ENCODE measurements at regions not wholly inside any gene's neighbourhood (a gene's known extent, or its start where the extent isn't known, plus 50 kb on each side); places are given as distances from the start of the nearest gene placed in this dataset.

DNA sequence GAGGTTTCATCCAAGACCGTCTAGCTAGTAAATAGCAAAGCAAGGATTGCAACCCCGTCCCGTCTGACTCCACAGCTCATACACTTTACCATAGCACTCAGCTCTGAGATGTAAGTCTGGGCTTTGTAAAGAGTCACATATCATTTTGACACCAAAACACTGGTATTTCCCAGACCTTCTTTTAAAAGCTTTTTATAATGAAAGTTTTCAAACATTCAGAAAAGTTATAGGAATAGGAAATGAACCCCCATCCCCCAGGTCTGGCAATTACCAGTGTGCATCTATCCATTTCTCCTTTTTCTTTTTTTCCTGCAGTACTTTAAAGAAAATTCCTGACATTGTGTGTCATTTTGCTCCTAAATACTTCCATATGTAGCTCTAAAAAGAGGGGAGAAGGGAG lies 183.6 kb upstream of the CCND2 start:
- H3K79me2 ChIP-seq (ENCODE audit: low read depth) = no peaks in the 10 kb centered on the region
- H3K4me2 ChIP-seq = no peak overlapping the region
- TF ChIP-seq, protein P1, sequence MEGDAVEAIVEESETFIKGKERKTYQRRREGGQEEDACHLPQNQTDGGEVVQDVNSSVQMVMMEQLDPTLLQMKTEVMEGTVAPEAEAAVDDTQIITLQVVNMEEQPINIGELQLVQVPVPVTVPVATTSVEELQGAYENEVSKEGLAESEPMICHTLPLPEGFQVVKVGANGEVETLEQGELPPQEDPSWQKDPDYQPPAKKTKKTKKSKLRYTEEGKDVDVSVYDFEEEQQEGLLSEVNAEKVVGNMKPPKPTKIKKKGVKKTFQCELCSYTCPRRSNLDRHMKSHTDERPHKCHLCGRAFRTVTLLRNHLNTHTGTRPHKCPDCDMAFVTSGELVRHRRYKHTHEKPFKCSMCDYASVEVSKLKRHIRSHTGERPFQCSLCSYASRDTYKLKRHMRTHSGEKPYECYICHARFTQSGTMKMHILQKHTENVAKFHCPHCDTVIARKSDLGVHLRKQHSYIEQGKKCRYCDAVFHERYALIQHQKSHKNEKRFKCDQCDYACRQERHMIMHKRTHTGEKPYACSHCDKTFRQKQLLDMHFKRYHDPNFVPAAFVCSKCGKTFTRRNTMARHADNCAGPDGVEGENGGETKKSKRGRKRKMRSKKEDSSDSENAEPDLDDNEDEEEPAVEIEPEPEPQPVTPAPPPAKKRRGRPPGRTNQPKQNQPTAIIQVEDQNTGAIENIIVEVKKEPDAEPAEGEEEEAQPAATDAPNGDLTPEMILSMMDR (conservative IDR thresholded peaks at IDR 0.05) = no peak
- no peak for TF ChIP-seq EZH2 (IDR thresholded peaks at IDR 0.05; ENCODE audit: low read depth)
- H3K36me3 ChIP-seq (ENCODE audit: low read depth) = no peaks in the 10 kb centered on the region
- H3K27ac ChIP-seq = no peak overlapping the region
- H3K9me2 ChIP-seq (ENCODE audit: insufficient read depth) = no peaks in the 10 kb centered on the region
- no peak for DNase-seq
- H4K20me1 ChIP-seq (ENCODE audit: insufficient read depth) = no peaks in the 10 kb centered on the region
- BruUV-seq (replicated peaks) = no TSS peak
- no peak overlapping the region for H2AFZ ChIP-seq
- no peaks in the 10 kb centered on the region for H3K4me1 ChIP-seq (replicated peaks; ENCODE audit: insufficient read depth)
- H3K27me3 ChIP-seq (ENCODE audit: insufficient read depth, low read depth) = peaks cover 74% of the 10 kb centered on the region
- intact Hi-C loops (cut with micrococcal nuclease; ENCODE audit: unreplicated experiment) = no loop called here
- no peaks in the 10 kb centered on the region for H3K9me3 ChIP-seq (ENCODE audit: insufficient read depth, low read depth)
- H3F3A ChIP-seq (ENCODE audit: insufficient read depth, low read depth) = no peaks in the 10 kb centered on the region
- CTCF ChIA-PET = no interaction called here
- POLR2A ChIA-PET (ENCODE audit: unreplicated experiment) = interaction anchor here (0.5 kb wide), 1 partner anchor 680 kb away, joined by 5 read pairs; no protein-coding TSS in a partner anchor
- H3K4me3 ChIP-seq = no peak overlapping the region

DNA sequence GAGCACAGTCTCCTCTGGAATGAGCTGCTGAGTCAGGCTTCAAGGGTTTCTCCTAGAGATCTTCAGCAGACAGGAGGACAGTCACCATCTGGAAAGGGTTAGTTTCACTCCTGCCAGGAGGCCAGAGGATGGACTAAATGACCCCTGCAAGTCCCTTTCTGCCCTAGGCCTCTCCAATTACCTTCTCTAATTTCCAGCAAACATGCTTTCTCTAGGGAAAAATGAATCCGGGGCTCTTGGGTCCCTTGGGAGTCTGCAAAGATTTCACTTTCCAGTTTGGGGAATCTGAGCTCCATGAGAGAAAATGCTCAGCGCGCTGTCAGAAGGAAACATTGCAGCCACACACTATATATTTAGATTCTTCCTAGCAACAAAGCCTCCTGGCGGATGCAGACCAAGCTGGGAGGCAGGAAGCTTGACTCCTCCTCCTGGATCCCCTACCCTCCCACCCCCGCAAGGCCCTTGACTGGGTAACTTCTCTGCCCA lies 184.4 kb upstream of the CCND2 start:
- Histone ChIP-seq H4K20me1 (ENCODE audit: insufficient read depth) (no peaks in the 10 kb centered on the region), H3K27ac (no peak overlapping the region), H3K79me2 (ENCODE audit: low read depth) (no peaks in the 10 kb centered on the region), H2AFZ (no peak overlapping the region), H3K9me2 (ENCODE audit: insufficient read depth) (no peaks in the 10 kb centered on the region), H3K4me3 (no peak overlapping the region), H3K27me3 (ENCODE audit: insufficient read depth, low read depth) (peaks cover 82% of the 10 kb centered on the region), H3K9me3 (ENCODE audit: insufficient read depth, low read depth) (no peaks in the 10 kb centered on the region), H3K36me3 (ENCODE audit: low read depth) (no peaks in the 10 kb centered on the region), H3F3A (ENCODE audit: insufficient read depth, low read depth) (no peaks in the 10 kb centered on the region), H3K4me2 (no peak overlapping the region), H3K4me1 (replicated peaks; ENCODE audit: insufficient read depth) (no peaks in the 10 kb centered on the region)
- intact Hi-C loops (cut with micrococcal nuclease; ENCODE audit: unreplicated experiment) = no loop called here
- no peak for DNase-seq
- POLR2A ChIA-PET (ENCODE audit: unreplicated experiment) = interaction anchor here (0.5 kb wide), 1 partner anchor 680 kb away, joined by 5 read pairs; no protein-coding TSS in a partner anchor
- CTCF ChIA-PET = no interaction called here
- no TSS peak for BruUV-seq (replicated peaks)
- TF ChIP-seq EZH2 (IDR thresholded peaks at IDR 0.05; ENCODE audit: low read depth) = no peak
- TF ChIP-seq, protein P1 (conservative IDR thresholded peaks at IDR 0.05) = no peak

DNA sequence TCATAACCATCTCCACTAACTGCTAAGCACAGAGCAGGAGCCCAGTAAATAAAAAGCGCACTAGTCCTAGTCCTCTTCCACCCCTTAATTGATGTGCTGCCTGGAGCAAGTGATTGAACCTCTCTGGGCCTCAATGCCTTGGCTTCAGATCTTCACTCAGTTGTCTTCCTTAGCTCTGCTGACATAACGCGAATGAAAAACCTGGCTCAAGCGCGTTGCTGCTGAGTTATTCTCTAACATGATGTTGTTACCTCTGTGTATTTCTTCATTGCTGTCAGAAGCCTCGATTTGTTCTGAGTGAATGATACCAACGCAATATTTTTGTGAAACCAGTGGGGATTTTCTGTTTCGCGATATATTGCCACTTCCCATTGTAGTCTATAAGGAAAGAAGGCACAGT lies 185.1 kb upstream of the CCND2 start:
- BruUV-seq (replicated peaks) = no TSS peak
- CTCF ChIA-PET = no interaction called here
- TF ChIP-seq, protein P1 (conservative IDR thresholded peaks at IDR 0.05) = no peak
- TF ChIP-seq EZH2 (IDR thresholded peaks at IDR 0.05; ENCODE audit: low read depth) = no peak
- Histone ChIP-seq H3K4me3 (no peak overlapping the region), H3K4me1 (replicated peaks; ENCODE audit: insufficient read depth) (no peaks in the 10 kb centered on the region), H3K9me3 (ENCODE audit: insufficient read depth, low read depth) (no peaks in the 10 kb centered on the region), H2AFZ (no peak overlapping the region), H3K79me2 (ENCODE audit: low read depth) (no peaks in the 10 kb centered on the region), H3K27ac (no peak overlapping the region), H4K20me1 (ENCODE audit: insufficient read depth) (no peaks in the 10 kb centered on the region), H3K36me3 (ENCODE audit: low read depth) (no peaks in the 10 kb centered on the region), H3K9me2 (ENCODE audit: insufficient read depth) (no peaks in the 10 kb centered on the region), H3F3A (ENCODE audit: insufficient read depth, low read depth) (no peaks in the 10 kb centered on the region), H3K4me2 (no peak overlapping the region), H3K27me3 (ENCODE audit: insufficient read depth, low read depth) (peaks cover 86% of the 10 kb centered on the region)
- intact Hi-C loops (cut with micrococcal nuclease; ENCODE audit: unreplicated experiment) = no loop called here
- POLR2A ChIA-PET (ENCODE audit: unreplicated experiment) = no interaction called here
- DNase-seq = no peak

All from PC-9 (cell line).